ENCODE measurements at regions not wholly inside any gene's neighbourhood (a gene's known extent, or its start where the extent isn't known, plus 50 kb on each side); places are given as distances from the start of the nearest gene placed in this dataset.
"Not testable (repeated sequence)": the region's sequence is repeated elsewhere in the genome, so short reads cannot be mapped to it uniquely, and the experiment has no call there.

- DNase-seq (ENCODE audit: low read depth), result not testable (repeated sequence)
Measured at GRCh38 chr2:47690706-47691325, 92.1 kb upstream of the MSH6 start.

- DNase-seq (ENCODE audit: low read depth), result no peak
Measured at GRCh38 chr2:47690132-47690531, 92.8 kb upstream of the MSH6 start.

- not testable (repeated sequence) for DNase-seq (ENCODE audit: low read depth)
Measured at GRCh38 chr2:47689118-47689517, 93.8 kb upstream of the MSH6 start.

GRCh38 chr2:47688561-47688960 lies 94.4 kb upstream of the MSH6 start:
- DNase-seq (ENCODE audit: low read depth), result no peak

- DNase-seq (ENCODE audit: low read depth), result no peak
Measured at GRCh38 chr2:47687856-47688255, 95.1 kb upstream of the MSH6 start.

- no peak for DNase-seq (ENCODE audit: low read depth)
Measured at GRCh38 chr2:47686018-47686417, 96.9 kb upstream of the MSH6 start.

GRCh38 chr2:47682216-47682749 lies 100.7 kb upstream of the MSH6 start:
- no peak for DNase-seq (ENCODE audit: low read depth)

GRCh38 chr2:47676261-47676926 lies 105.6 kb upstream of the KCNK12 start:
- no peak for DNase-seq (ENCODE audit: low read depth)

GRCh38 chr2:47675196-47675825 lies 104.5 kb upstream of the KCNK12 start:
- no peak for DNase-seq (ENCODE audit: low read depth)

GRCh38 chr2:47666332-47666731 lies 95.5 kb upstream of the KCNK12 start:
- no peak for DNase-seq (ENCODE audit: low read depth)

GRCh38 chr2:47664817-47665216 lies 94.0 kb upstream of the KCNK12 start:
- DNase-seq (ENCODE audit: low read depth), result no peak

GRCh38 chr2:47662552-47662951 lies 91.8 kb upstream of the KCNK12 start:
- DNase-seq (ENCODE audit: low read depth), result no peak

- DNase-seq (ENCODE audit: low read depth), result no peak
Measured at GRCh38 chr2:47661310-47661709, 90.5 kb upstream of the KCNK12 start.

GRCh38 chr2:47660168-47660567 lies 89.4 kb upstream of the KCNK12 start:
- no peak for DNase-seq (ENCODE audit: low read depth)

- no peak for DNase-seq (ENCODE audit: low read depth)
Measured at GRCh38 chr2:47658646-47659320, 88.0 kb upstream of the KCNK12 start.

- DNase-seq (ENCODE audit: low read depth), result no peak
Measured at GRCh38 chr2:47657886-47658489, 87.2 kb upstream of the KCNK12 start.

GRCh38 chr2:47656715-47657600 lies 86.2 kb upstream of the KCNK12 start:
- no peak for DNase-seq (ENCODE audit: low read depth)

- no peak for DNase-seq (ENCODE audit: low read depth)
Measured at GRCh38 chr2:47655563-47655880, 84.7 kb upstream of the KCNK12 start.

GRCh38 chr2:47654790-47655562 lies 84.2 kb upstream of the KCNK12 start:
- DNase-seq (ENCODE audit: low read depth), result no peak
